ENCODE measurements at regions not wholly inside any gene's neighbourhood (a gene's known extent, or its start where the extent isn't known, plus 50 kb on each side); places are given as distances from the start of the nearest gene placed in this dataset.

DNA sequence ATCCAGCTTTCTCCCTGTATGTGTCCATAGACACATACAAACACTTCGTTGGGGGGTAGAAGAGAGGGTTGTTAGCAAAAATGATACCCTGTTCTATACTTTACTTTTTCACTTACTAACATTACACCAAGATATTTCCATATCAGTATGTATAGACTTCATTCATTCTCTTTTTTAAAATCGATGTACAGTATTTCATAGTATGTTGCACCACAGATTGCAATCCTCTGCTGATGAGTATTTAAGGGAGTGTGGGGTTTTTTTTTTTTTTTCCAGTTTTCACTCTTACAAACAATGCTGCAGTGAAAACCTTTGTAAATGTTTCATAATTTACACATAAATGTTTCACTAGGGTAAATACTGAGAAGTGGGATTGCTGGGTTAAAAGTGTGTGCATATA lies 402.3 kb downstream of the LRATD1 start:
- Histone ChIP-seq H3K36me3 (no peaks in the 10 kb centered on the region), H3K4me3 (ENCODE audit: low read depth in 1 of 2, low read length in 1 of 2) (no peak overlapping the region), H3K9me3 (no peaks in the 10 kb centered on the region), H3K27me3 (no peaks in the 10 kb centered on the region), H3K4me1 (ENCODE audit: control insufficient read depth in 1 of 2, insufficient read depth in 1 of 2, low read depth in 1 of 2, low read length in 1 of 2) (peaks cover 16 to 18% of the 10 kb centered on the region in 2 experiments), H3K27ac (no peak overlapping the region)
- TF ChIP-seq, protein P1, sequence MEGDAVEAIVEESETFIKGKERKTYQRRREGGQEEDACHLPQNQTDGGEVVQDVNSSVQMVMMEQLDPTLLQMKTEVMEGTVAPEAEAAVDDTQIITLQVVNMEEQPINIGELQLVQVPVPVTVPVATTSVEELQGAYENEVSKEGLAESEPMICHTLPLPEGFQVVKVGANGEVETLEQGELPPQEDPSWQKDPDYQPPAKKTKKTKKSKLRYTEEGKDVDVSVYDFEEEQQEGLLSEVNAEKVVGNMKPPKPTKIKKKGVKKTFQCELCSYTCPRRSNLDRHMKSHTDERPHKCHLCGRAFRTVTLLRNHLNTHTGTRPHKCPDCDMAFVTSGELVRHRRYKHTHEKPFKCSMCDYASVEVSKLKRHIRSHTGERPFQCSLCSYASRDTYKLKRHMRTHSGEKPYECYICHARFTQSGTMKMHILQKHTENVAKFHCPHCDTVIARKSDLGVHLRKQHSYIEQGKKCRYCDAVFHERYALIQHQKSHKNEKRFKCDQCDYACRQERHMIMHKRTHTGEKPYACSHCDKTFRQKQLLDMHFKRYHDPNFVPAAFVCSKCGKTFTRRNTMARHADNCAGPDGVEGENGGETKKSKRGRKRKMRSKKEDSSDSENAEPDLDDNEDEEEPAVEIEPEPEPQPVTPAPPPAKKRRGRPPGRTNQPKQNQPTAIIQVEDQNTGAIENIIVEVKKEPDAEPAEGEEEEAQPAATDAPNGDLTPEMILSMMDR (IDR thresholded peaks at IDR 0.05): no peak

DNA sequence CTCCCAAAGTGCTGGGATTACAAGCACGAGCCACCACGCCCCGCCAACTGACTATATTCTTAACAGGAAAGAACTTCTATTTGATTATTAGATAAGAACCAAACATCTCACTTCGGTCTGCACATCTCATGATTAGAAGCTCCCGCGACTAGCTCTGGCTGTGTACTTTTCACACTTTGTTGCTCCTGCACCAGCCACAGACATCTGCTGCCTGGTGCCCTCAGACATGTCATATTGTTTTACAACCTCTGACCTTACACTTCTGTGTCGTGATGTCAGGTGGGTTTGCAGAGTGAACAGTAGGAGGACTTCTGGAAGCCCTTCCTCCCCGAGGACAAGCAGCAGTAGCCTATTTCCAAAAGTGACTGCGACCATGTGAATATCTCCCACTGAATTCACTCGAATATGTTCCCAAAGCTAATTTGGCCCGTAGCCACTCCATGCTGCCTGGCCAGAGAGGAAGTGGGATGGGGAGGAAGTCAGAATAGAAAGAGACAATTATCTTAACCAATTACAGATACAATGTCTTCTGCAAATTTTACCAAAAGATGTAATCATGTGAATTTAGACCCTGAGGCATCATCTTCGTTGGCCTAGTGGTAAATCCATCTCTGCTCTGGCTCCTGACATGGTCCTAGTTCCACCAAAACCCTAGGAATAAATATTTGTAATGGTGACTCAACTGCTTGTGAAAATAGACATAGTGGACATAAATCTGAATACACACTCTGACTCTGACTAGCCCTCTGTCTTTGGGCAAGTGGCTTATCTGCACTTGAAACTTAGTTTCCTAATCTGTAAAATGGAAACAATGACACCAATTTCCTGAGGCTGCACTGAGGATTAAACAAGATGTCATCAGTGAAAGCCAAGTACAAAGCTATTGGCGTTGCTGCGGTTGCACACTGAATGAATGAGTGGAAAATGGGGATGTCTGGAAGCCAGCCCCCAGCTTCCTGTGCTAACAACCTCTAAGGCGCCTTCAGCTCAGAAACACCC lies 406.1 kb downstream of the LRATD1 start:
- no peaks in the 10 kb centered on the region for H3K4me1 ChIP-seq (ENCODE audit: control insufficient read depth in 1 of 2, insufficient read depth in 1 of 2, low read depth in 1 of 2, low read length in 1 of 2)

DNA sequence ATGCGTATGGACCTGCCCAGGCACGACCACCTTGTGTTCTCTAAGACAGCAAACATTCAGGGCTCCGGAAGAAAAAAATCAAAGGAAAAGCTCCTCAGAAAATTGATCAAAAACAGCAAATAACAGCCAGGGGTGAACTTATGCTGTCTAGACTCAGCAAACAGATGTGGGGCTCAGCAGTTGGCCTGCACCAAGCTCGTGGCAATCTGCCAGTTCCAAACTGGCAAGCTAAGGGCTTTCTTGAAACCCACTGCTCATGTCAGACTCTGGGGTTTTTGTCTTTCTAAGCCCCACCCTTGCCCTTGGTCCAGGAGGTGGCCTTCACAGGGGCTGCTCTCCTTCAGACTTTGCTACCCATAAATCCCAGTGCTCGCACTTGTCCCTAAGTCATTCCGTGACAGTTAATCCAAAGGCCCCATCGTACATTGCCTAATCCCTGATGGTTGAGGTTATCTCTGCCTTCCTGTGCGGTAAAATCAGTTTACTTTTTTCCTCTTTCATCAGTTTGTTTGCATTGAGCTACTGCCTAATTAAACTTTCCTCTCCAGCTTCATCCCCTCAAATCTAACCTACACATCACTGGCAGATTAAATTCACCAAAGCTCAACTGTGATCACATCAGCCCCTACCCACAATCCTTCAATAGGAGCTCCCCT lies 408.0 kb downstream of the LRATD1 start:
- Histone ChIP-seq H3K4me3 (ENCODE audit: low read depth in 1 of 2, low read length in 1 of 2) (no peak overlapping the region), H3K4me1 (ENCODE audit: control insufficient read depth in 1 of 2, insufficient read depth in 1 of 2, low read depth in 1 of 2, low read length in 1 of 2) (no peaks in the 10 kb centered on the region), H3K9me3 (no peaks in the 10 kb centered on the region), H3K27ac (no peak overlapping the region), H3K27me3 (peaks cover 8% of the 10 kb centered on the region), H3K36me3 (no peaks in the 10 kb centered on the region)
- TF ChIP-seq, protein P1 (IDR thresholded peaks at IDR 0.05): no peak

More for the DNA sequence above, 406.1 kb downstream of the LRATD1 start:
- TF ChIP-seq, protein P1 (IDR thresholded peaks at IDR 0.05): no peak
- Histone ChIP-seq H3K9me3 (no peaks in the 10 kb centered on the region), H3K4me3 (ENCODE audit: low read depth in 1 of 2, low read length in 1 of 2) (no peak overlapping the region), H3K36me3 (no peaks in the 10 kb centered on the region), H3K27me3 (no peaks in the 10 kb centered on the region), H3K27ac (no peak overlapping the region)

GRCh38 chr2:15041429-15041837 lies 408.9 kb downstream of the LRATD1 start:
- Histone ChIP-seq H3K27ac (no peak overlapping the region), H3K27me3 (peaks cover 8% of the 10 kb centered on the region), H3K36me3 (no peaks in the 10 kb centered on the region), H3K4me1 (ENCODE audit: control insufficient read depth in 1 of 2, insufficient read depth in 1 of 2, low read depth in 1 of 2, low read length in 1 of 2) (no peaks in the 10 kb centered on the region), H3K9me3 (no peaks in the 10 kb centered on the region), H3K4me3 (ENCODE audit: low read depth in 1 of 2, low read length in 1 of 2) (no peak overlapping the region)
- TF ChIP-seq, protein P1 (IDR thresholded peaks at IDR 0.05): no peak

- no peaks in the 10 kb centered on the region for H3K4me1 ChIP-seq (ENCODE audit: control insufficient read depth in 1 of 2, insufficient read depth in 1 of 2, low read depth in 1 of 2, low read length in 1 of 2)
- TF ChIP-seq, protein P1 (IDR thresholded peaks at IDR 0.05): no peak
- no peaks in the 10 kb centered on the region for H3K36me3 ChIP-seq
- H3K27me3 ChIP-seq: peaks cover 8% of the 10 kb centered on the region
- H3K27ac ChIP-seq: no peak overlapping the region
- no peaks in the 10 kb centered on the region for H3K9me3 ChIP-seq
- H3K4me3 ChIP-seq (ENCODE audit: low read depth in 1 of 2, low read length in 1 of 2): no peak overlapping the region
These were observed 410.3 kb downstream of the LRATD1 start for GRCh38 chr2:15042801-15043217.
